Hematopoietic multipotent progenitor cell treated with erythropoietin and hydrocortisone succinate and interleukin-3 and kit ligand, for 15 days (in vitro differentiated cells): ENCODE measurements at regions not wholly inside any gene's neighbourhood (a gene's known extent, or its start where the extent isn't known, plus 50 kb on each side); places are given as distances from the start of the nearest gene placed in this dataset.

Experiments used
- DNase-seq: peaks from one replicate; pipeline ENCODE4 v3.0.0-alpha.2; 2015; ENCODE audit warnings: low spot score

GRCh38 chr9:115169003-115169402 is 51.0 kb upstream of the TNC start:
- DNase-seq: no peak

- DNase-seq: no peak
Observed at GRCh38 chr9:115170358-115171073, 52.6 kb upstream of the TNC start.

- DNase-seq: no peak
Observed at GRCh38 chr9:115171921-115172388, 54.0 kb upstream of the TNC start.

- no peak for DNase-seq
Observed at GRCh38 chr9:115182264-115182663, 64.3 kb upstream of the TNC start.

GRCh38 chr9:115183436-115183835 is 65.5 kb upstream of the TNC start:
- no peak for DNase-seq

GRCh38 chr9:115189686-115190085 is 71.7 kb upstream of the TNC start:
- no peak for DNase-seq

GRCh38 chr9:115191667-115192066 is 73.7 kb upstream of the TNC start:
- DNase-seq: no peak

- no peak for DNase-seq
Observed at GRCh38 chr9:115192280-115192679, 74.3 kb upstream of the TNC start.

GRCh38 chr9:115192835-115193525 is 75.0 kb upstream of the TNC start:
- no peak for DNase-seq

GRCh38 chr9:115193777-115194176 is 75.8 kb upstream of the TNC start:
- no peak for DNase-seq

- DNase-seq: no peak
Observed at GRCh38 chr9:115194216-115194615, 76.3 kb upstream of the TNC start.

GRCh38 chr9:115195912-115196311 is 78.0 kb upstream of the TNC start:
- DNase-seq: no peak

GRCh38 chr9:115196919-115197318 is 79.0 kb upstream of the TNC start:
- no peak for DNase-seq

GRCh38 chr9:115198001-115198400 is 80.0 kb upstream of the TNC start:
- DNase-seq: no peak

GRCh38 chr9:115200711-115201505 is 83.0 kb upstream of the TNC start:
- no peak for DNase-seq

- no peak for DNase-seq
Observed at GRCh38 chr9:115202181-115202580, 84.2 kb upstream of the TNC start.

- DNase-seq: no peak
Observed at GRCh38 chr9:115202960-115203751, 85.2 kb upstream of the TNC start.

GRCh38 chr9:115204904-115205453 is 87.0 kb upstream of the TNC start:
- no peak for DNase-seq

- no peak for DNase-seq
Observed at GRCh38 chr9:115207003-115207836, 89.3 kb upstream of the TNC start.

GRCh38 chr9:115208501-115208900 is 90.5 kb upstream of the TNC start:
- DNase-seq: no peak
